Esophagus muscularis mucosa (tissue), 4 donors: ENCODE measurements at regions not wholly inside any gene's neighbourhood (a gene's known extent, or its start where the extent isn't known, plus 50 kb on each side); places are given as distances from the start of the nearest gene placed in this dataset.

ENCODE experiments used
- DNase-seq: peaks from one replicate; pipeline ENCODE4 v3.0.0-alpha.2; 2017; ENCODE audit errors: extremely low spot score
- H3K27ac ChIP-seq, 4 donors: fragments of 200-600 bp; sonication (generic); replicated peaks in 1 of 4; 1 replicate in 3 of 4; 2 replicates in 1 of 4; pipeline ENCODE4 v1.5.1; 2016 to 2019; ENCODE audit warnings: mild to moderate bottlenecking in 1 of 4
- H3K27me3 ChIP-seq, 4 donors: fragments of 200-600 bp; sonication (generic); one replicate each; pipeline versions ENCODE4 v1.5.1 to v1.6.0; 2016 to 2019
- H3K36me3 ChIP-seq, 4 donors: fragments of 200-600 bp; sonication (generic); one replicate each; pipeline ENCODE4 v1.5.1; 2016 to 2019
- H3K4me1 ChIP-seq, 4 donors: fragments of 200-600 bp; sonication (generic); one replicate each; pipeline ENCODE4 v1.5.1; 2016 to 2019
- H3K4me3 ChIP-seq, 4 donors: fragments of 200-600 bp; sonication (generic); 1 replicate in 2 of 4; 2 replicates in 2 of 4; pipeline ENCODE4 v1.5.1; 2016 to 2019; ENCODE audit warnings: mild to moderate bottlenecking in 4 of 4, moderate library complexity in 1 of 4
- H3K9me3 ChIP-seq, 4 donors: fragments of 200-600 bp; sonication (generic); 1 replicate in 3 of 4; 2 replicates in 1 of 4; pipeline ENCODE4 v1.5.1; 2016 to 2019
- CTCF ChIP-seq, 3 experiments: fragments of 200-600 bp in 2 of 3; fragments of 450-650 bp in 1 of 3; sonication (generic) in 2 of 3; IDR thresholded peaks; one replicate each; pipeline ENCODE4 v1.5.1; 2017 to 2019; ENCODE audit warnings: antibody characterized with exemption in 3 of 3, mild to moderate bottlenecking in 2 of 3, moderate library complexity in 1 of 3
- EP300 ChIP-seq: sonication (generic); formaldehyde crosslinking; IDR thresholded peaks from one replicate; pipeline ENCODE4 v1.6.1; 2017; ENCODE audit warnings: antibody characterized with exemption
- POLR2A ChIP-seq: fragments of 450-650 bp; IDR thresholded peaks from one replicate; pipeline ENCODE4 v1.6.1; 2017; ENCODE audit warnings: antibody characterized with exemption, moderate library complexity, mild to moderate bottlenecking, low read depth
- POLR2AphosphoS5 ChIP-seq, 2 donors: sonication (generic); formaldehyde crosslinking; IDR thresholded peaks; one replicate each; pipeline ENCODE4 v1.6.1; 2017; ENCODE audit warnings: antibody characterized with exemption in 2 of 2
- WGBS: methylation state at CpG from one replicate; pipeline ENCODE4 v1.1.5; 2018; 5-methylcytosine and 5-hydroxymethylcytosine counted together
- intact Hi-C: fragments of 100-400 bp; cut with DNase I; formaldehyde crosslinking; loops from one replicate; pipeline ENCODE4 v1.15.1; 2023

- Histone ChIP-seq H3K4me3 (no peak overlapping the region), H3K4me1 (peaks cover 0 to 7% (median 4%) of the 10 kb centered on the region in 4 donors), H3K27me3 (peaks cover 0 to 98% (median 16%) of the 10 kb centered on the region in 4 donors), H3K9me3 (no peaks in the 10 kb centered on the region), H3K36me3 (no peaks in the 10 kb centered on the region), H3K27ac (no peak overlapping the region)
- intact Hi-C loops: no loop called here
- TF ChIP-seq POLR2A (no peak), CTCF (IDR thresholded peaks at IDR 0.05) (no peak), POLR2AphosphoS5 (IDR thresholded peaks at IDR 0.05) (no peak), EP300 (no peak)
- WGBS: 44% methylated on average over 7 of the region's 7 CpGs
- DNase-seq: no peak
Observed at GRCh38 chr6:27761391-27761790, 150.8 kb downstream of the OR2B2 start.

- H3K4me3 ChIP-seq: no peak overlapping the region
- intact Hi-C loops: no loop called here
- no peaks in the 10 kb centered on the region for H3K9me3 ChIP-seq
- no peaks in the 10 kb centered on the region for H3K36me3 ChIP-seq
- TF ChIP-seq EP300 (no peak), POLR2A (no peak), CTCF (IDR thresholded peaks at IDR 0.05) (no peak)
- peaks cover 0 to 95% (median 16%) of the 10 kb centered on the region in 4 donors for H3K27me3 ChIP-seq
- no peak for DNase-seq
- no peak overlapping the region for H3K27ac ChIP-seq
- 81% methylated on average over 2 of the region's 2 CpGs for WGBS
- H3K4me1 ChIP-seq: peaks cover 0 to 7% (median 4%) of the 10 kb centered on the region in 4 donors
Observed at GRCh38 chr6:27760464-27760863, 151.7 kb downstream of the OR2B2 start.

GRCh38 chr6:27759930-27760329 lies 152.3 kb downstream of the OR2B2 start:
- TF ChIP-seq POLR2A (no peak), CTCF (IDR thresholded peaks at IDR 0.05) (no peak), EP300 (no peak), POLR2AphosphoS5 (IDR thresholded peaks at IDR 0.05) (no peak)

GRCh38 chr6:27758491-27758890 lies 153.7 kb downstream of the OR2B2 start:
- Histone ChIP-seq H3K4me3 (no peak overlapping the region), H3K27me3 (peaks cover 0 to 76% (median 16%) of the 10 kb centered on the region in 4 donors), H3K36me3 (no peaks in the 10 kb centered on the region), H3K4me1 (peaks cover 3 to 15% (median 13%) of the 10 kb centered on the region in 4 donors), H3K27ac (no peak overlapping the region), H3K9me3 (no peaks in the 10 kb centered on the region)
- intact Hi-C loops: loop anchor here (10.0 kb wide), 1 partner anchor 384 kb away; no protein-coding TSS in a partner anchor
- TF ChIP-seq EP300: no peak
- no peak for TF ChIP-seq POLR2A
- WGBS: 65% methylated on average over 9 of the region's 10 CpGs
- DNase-seq: no peak

More at GRCh38 chr6:27759930-27760329, 152.3 kb downstream of the OR2B2 start:
- no peaks in the 10 kb centered on the region for H3K9me3 ChIP-seq
- intact Hi-C loops: loop anchor here (10.0 kb wide), 1 partner anchor 385 kb away; no protein-coding TSS in a partner anchor
- DNase-seq: no peak
- H3K4me3 ChIP-seq: no peak overlapping the region
- WGBS: 67% methylated on average over 1 of the region's 1 CpG
- no peaks in the 10 kb centered on the region for H3K36me3 ChIP-seq
- peaks cover 0 to 7% (median 4%) of the 10 kb centered on the region in 4 donors for H3K4me1 ChIP-seq
- peaks cover 0 to 90% (median 16%) of the 10 kb centered on the region in 4 donors for H3K27me3 ChIP-seq
- no peak overlapping the region for H3K27ac ChIP-seq

GRCh38 chr6:27757307-27757706 lies 154.9 kb downstream of the OR2B2 start:
- H3K4me3 ChIP-seq: peak overlapping the region; percentile 22 to 35 (median 32)
- intact Hi-C loops: loop anchor here (10.0 kb wide), 1 partner anchor 383 kb away; no protein-coding TSS in a partner anchor
- TF ChIP-seq POLR2A (no peak), EP300 (no peak), CTCF (IDR thresholded peaks at IDR 0.05) (no peak), POLR2AphosphoS5 (IDR thresholded peaks at IDR 0.05) (no peak)
- H3K9me3 ChIP-seq: no peaks in the 10 kb centered on the region
- peaks cover 3 to 17% (median 14%) of the 10 kb centered on the region in 4 donors for H3K4me1 ChIP-seq
- DNase-seq: no peak
- no peak overlapping the region for H3K27ac ChIP-seq
- 25% methylated on average over 25 of the region's 30 CpGs for WGBS
- peaks cover 0 to 64% (median 10%) of the 10 kb centered on the region in 4 donors for H3K27me3 ChIP-seq
- H3K36me3 ChIP-seq: no peaks in the 10 kb centered on the region
